ENCODE measurements at regions not wholly inside any gene's neighbourhood (a gene's known extent, or its start where the extent isn't known, plus 50 kb on each side); places are given as distances from the start of the nearest gene placed in this dataset.

- TF ChIP-seq EP300 (IDR thresholded peaks at IDR 0.05) (no peak), POLR2AphosphoS5 (IDR thresholded peaks at IDR 0.05) (no peak)
Observed at GRCh38 chr13:79658333-79658975, 177.5 kb downstream of the NDFIP2 start.

Data from esophagus muscularis mucosa (tissue), 3 donors.